ENCODE measurements at regions not wholly inside any gene's neighbourhood (a gene's known extent, or its start where the extent isn't known, plus 50 kb on each side); places are given as distances from the start of the nearest gene placed in this dataset.
"Not testable (repeated sequence)": the region's sequence is repeated elsewhere in the genome, so short reads cannot be mapped to it uniquely, and the experiment has no call there.

DNA sequence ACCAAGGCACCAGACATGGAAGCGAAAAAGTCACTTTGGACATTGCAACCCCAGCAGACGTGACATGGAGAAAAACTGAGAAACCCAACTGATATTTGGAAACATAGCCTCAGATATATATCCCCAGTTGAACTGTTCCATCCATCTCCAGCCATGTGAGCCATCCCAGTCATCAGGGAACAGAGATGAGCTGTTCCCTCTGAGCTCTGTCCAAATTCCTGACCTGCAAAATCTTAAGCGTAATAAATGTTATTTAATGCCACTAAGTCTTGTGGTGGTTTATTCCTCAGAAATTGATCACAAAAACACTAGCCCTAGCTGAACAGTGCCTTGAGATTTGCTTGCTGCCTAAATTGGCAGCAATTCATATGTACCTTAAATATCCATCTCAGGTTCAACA, 182.8 kb downstream of the NRP2 start:
- DNase-seq: no peak

DNA sequence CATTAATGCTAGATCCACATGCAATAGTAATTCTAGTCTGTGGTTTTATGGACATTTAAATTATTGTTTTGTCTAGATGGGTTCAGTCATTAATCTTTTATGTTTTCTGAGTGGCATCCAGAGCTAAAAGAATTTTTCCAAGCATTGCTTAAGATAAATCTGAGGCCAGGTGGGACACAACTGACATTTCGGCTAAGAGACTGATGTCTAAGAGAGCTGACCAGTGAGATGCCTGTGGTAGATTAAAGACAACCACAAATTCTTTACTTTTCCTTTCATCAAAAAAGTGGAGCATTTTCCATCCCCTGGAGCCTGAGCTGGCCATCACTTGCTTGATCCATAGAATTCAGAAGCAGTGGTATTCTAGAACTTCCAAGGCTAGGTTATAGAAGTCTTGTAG, 182.2 kb downstream of the NRP2 start:
- no peak for DNase-seq

DNA sequence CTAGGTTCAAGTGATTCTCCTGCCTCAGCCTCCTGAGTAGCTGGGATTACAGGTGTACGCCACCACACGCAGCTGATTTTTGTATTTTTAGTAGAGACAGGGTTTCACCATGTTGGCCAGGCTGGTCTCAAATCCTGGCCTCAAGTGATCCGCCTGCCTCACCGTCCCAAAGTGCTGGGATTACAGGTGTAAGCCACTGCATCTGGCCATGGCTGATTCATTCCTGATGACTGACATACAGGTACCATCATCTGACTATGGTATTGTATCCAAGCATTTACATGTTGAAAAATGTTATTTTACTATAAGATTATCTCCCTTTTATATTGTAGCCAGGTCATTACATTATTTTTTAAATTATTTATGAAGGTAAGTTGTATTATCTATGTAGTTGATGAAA, 180.5 kb downstream of the NRP2 start:
- DNase-seq: not testable (repeated sequence)

- no peak for DNase-seq
Observed at GRCh38 chr2:205860885-205861284, 178.6 kb downstream of the NRP2 start.

DNA sequence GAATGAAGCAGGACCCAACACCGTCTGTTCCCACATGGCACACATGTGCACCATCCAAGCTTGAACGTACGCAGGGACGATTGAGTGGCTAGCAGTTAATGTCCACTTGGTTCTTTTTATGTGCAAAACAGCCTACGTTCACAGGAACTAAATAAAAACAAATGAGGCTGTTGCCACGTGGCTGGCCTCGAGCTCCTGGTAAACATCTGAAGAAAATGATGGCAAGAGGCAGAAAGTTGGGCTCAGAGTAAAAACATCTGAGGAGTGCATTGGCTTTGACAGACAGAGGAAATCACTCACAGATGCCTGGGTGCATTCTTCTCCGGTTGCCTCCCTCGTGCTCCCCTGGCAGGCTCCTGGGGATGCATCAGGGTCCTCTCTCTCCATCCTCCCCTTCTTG, 177.9 kb downstream of the NRP2 start:
- no peak for DNase-seq

DNA sequence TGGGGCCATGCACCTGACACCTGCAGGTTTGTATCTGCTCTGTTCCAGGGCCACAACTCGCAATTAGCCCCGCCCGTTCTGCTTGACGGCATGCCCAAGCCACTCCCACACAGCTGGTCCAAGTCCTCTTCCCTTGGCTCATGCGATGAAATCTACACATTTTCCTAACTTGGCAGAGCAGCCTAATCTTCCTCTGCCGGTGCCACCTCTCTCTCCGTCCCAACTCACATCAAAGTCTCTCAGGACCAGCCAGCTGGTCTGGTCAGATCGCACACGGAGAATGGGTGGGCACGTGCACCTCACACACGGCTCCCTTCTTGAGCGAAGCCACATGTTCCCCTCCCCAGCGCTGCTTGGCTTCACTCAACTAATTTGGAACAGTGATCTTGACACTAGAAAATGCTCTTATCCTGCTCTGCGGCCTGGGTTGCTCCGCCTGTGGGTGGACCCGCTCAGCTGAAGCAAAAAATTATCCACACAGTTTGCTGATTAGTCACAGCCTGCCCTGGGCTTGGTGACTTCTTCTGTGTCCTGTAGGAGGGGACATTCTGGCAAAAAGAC, 176.7 kb downstream of the NRP2 start:
- DNase-seq: no peak

DNA sequence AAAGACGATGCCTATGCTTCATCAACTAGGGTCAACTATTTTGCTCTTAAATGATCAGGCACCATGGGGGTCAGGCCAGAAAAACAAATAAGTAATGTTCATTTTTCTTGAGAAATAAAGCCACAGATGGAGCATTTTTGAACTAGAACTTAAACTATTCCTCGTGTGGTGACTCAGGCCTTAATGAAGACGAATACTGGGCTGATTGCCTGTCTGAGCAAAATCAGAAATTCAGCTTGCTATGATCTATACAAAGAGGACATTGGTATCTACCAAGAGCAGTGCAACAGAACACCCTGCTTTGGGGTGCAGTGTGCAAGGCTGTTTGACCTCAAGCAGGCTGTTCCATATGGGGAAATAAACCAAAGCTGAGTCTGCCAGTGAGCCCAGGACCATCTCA, 176.0 kb downstream of the NRP2 start:
- no peak for DNase-seq

GRCh38 chr2:205857520-205858237, 175.4 kb downstream of the NRP2 start:
- no peak for DNase-seq

GRCh38 chr2:205852457-205852856, 170.2 kb downstream of the NRP2 start:
- DNase-seq: no peak

GRCh38 chr2:205850611-205851010, 168.3 kb downstream of the NRP2 start:
- DNase-seq: no peak

- DNase-seq: no peak
Observed at GRCh38 chr2:205850132-205850531, 167.8 kb downstream of the NRP2 start.

- DNase-seq: no peak
Observed at GRCh38 chr2:205849136-205849535, 166.8 kb downstream of the NRP2 start.

GRCh38 chr2:205848601-205849000, 166.3 kb downstream of the NRP2 start:
- no peak for DNase-seq
